GM18909 (cell line): ENCODE measurements at regions not wholly inside any gene's neighbourhood (a gene's known extent, or its start where the extent isn't known, plus 50 kb on each side); places are given as distances from the start of the nearest gene placed in this dataset.

Experiments used
- ATAC-seq: cut with Tn5 transposase; IDR thresholded peaks from one replicate; pipeline ENCODE4 v1.9.1; 2021; ENCODE audit warnings: mild to moderate bottlenecking; ENCODE audit not compliant: unreplicated experiment, poor library complexity

DNA sequence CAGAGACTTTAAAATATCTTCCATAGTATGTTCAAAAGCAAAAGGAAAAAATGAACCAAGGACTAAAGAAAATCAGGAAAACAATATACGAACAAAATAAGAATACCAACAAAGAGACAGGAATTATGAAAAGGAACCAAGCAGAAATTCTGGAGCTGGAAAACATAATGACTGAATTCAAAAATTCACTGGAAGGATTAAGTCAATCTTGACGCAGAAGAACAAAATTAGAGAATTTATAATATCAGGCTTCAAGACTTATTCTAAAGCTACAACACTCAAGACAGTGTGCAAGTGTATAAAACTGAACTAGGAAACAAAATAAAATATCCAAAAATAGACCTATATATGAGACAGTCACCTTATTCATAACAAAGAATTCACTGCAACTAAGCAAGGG lies 56.9 kb upstream of the GYPC start:
- no peak for ATAC-seq

DNA sequence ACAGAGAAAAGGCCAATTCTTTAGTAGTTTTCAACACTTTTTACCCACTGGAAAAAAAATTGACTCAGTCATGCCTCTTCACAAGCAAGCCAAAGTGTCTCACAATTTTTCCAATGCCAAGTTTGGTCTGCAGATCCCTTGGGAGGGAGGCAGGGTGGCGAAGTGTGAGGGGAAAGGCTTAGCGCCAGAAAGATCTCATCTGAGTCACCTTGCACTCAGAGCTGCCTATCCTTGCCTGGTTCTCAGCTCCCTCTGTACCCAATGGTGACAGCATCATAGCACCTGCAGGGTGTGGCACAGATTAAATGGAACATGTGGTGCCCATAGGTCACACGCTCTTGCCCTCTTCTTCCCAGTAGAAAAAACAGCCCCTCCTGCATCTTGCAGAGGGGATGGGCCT lies 55.2 kb upstream of the GYPC start:
- ATAC-seq, result no peak

DNA sequence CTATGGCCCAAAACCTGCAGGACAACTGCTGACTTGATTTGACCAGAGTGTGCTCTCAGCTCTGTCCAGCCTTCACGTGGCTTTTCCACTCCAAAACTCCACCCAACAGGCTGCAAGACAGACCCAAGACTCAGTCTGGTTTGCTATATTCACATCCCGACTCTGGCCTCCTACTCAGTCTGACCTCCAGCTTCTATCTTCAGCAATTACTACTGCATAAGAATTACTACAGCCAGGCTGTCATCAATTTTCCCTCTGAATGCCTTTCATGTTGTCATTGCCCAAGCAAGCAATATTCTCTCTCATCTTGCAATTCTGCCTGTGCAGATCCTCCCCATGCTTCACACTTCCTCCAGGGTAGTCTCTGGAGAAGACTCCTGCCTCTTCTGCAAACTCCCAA lies 53.6 kb upstream of the GYPC start:
- ATAC-seq, result no peak
